HEK293 (cell line): ENCODE measurements at regions not wholly inside any gene's neighbourhood (a gene's known extent, or its start where the extent isn't known, plus 50 kb on each side); places are given as distances from the start of the nearest gene placed in this dataset.

Source experiments
- CTCF ChIA-PET: fragments of 350-600 bp; formaldehyde crosslinking; extraction: SDS; loops from one replicate; lab custom pipeline; 2021; ENCODE audit warnings: antibody characterized with exemption; lab: Yijun Ruan, JAX
- POLR2A ChIA-PET: fragments of 300-600 bp; formaldehyde crosslinking; extraction: SDS; loops from one replicate; lab custom pipeline; 2020; ENCODE audit warnings: antibody characterized with exemption, inconsistent platforms; lab: Yijun Ruan, JAX
- H3K27ac ChIP-seq: fragments of 200-500 bp; sonication (Bioruptor generic); 2 replicates; pipeline ENCODE4 v1.5.1; 2014; ENCODE audit warnings: low read depth, low read length, control low read depth, inconsistent platforms; ENCODE audit errors: extremely low read depth
- H3K36me3 ChIP-seq, 2 experiments: fragments of 200-500 bp in 1 of 2; sonication (Bioruptor generic) in 1 of 2; 1 replicate in 1 of 2; 2 replicates in 1 of 2; pipeline ENCODE4 v1.5.1; 2014 to 2017; ENCODE audit warnings: inconsistent platforms in 2 of 2, low read length in 2 of 2; ENCODE audit not compliant: control insufficient read depth in 2 of 2, insufficient read depth in 1 of 2
- H3K4me1 ChIP-seq: fragments of 200-500 bp; sonication (Bioruptor generic); 2 replicates; pipeline ENCODE4 v1.5.1; 2014; ENCODE audit warnings: mild to moderate bottlenecking, low read length, inconsistent platforms; ENCODE audit not compliant: control insufficient read depth, insufficient read depth
- H3K4me3 ChIP-seq: 2 replicates; pipeline ENCODE4 v1.5.1; 2011; ENCODE audit warnings: low read depth, mild to moderate bottlenecking, control low read depth, low read length, moderate library complexity
- H3K9me3 ChIP-seq: fragments of 200-500 bp; sonication (Bioruptor generic); 2 replicates; pipeline ENCODE4 v1.5.1; 2014; ENCODE audit warnings: low read depth, low read length, inconsistent platforms; ENCODE audit not compliant: control insufficient read depth, insufficient read depth
- ELK4 ChIP-seq: IDR thresholded peaks from 2 replicates; pipeline ENCODE4 v1.6.1; 2011; ENCODE audit warnings: mild to moderate bottlenecking, low read depth, low read length, borderline replicate concordance
- OSR2 ChIP-seq: fragments of 450-650 bp; formaldehyde crosslinking; IDR thresholded peaks from 2 replicates; pipeline ENCODE4 v1.5.1; 2016; ENCODE audit warnings: missing biosample characterization, missing genetic modification characterization
- PRDM6 ChIP-seq: fragments of 450-650 bp; formaldehyde crosslinking; IDR thresholded peaks from 2 replicates; pipeline ENCODE4 v1.5.1; 2017; ENCODE audit warnings: missing biosample characterization, missing genetic modification characterization
- RBAK ChIP-seq: fragments of 450-650 bp; formaldehyde crosslinking; IDR thresholded peaks from 2 replicates; pipeline ENCODE4 v1.5.1; 2016; ENCODE audit warnings: missing biosample characterization, missing genetic modification characterization
- SP7 ChIP-seq: fragments of 450-650 bp; formaldehyde crosslinking; IDR thresholded peaks from 2 replicates; pipeline ENCODE4 v1.5.1; 2016; ENCODE audit warnings: missing biosample characterization, missing genetic modification characterization
- ZBTB21 ChIP-seq: fragments of 450-650 bp; formaldehyde crosslinking; IDR thresholded peaks from 2 replicates; pipeline ENCODE4 v1.5.1; 2017; ENCODE audit warnings: missing biosample characterization, missing genetic modification characterization
- ZNF114 ChIP-seq: fragments of 450-650 bp; formaldehyde crosslinking; IDR thresholded peaks from 2 replicates; pipeline ENCODE4 v1.5.0; 2017; ENCODE audit warnings: missing biosample characterization, missing genetic modification characterization
- ZNF132 ChIP-seq: fragments of 450-650 bp; formaldehyde crosslinking; IDR thresholded peaks from 2 replicates; pipeline ENCODE4 v1.5.1; 2017; ENCODE audit warnings: missing biosample characterization, missing genetic modification characterization, borderline replicate concordance
- ZNF133 ChIP-seq: fragments of 450-650 bp; formaldehyde crosslinking; IDR thresholded peaks from 2 replicates; pipeline ENCODE4 v1.5.1; 2016; ENCODE audit warnings: missing biosample characterization, missing genetic modification characterization
- ZNF341 ChIP-seq: fragments of 450-650 bp; formaldehyde crosslinking; IDR thresholded peaks from 2 replicates; pipeline ENCODE4; 2016; ENCODE audit warnings: low read depth, missing biosample characterization, missing genetic modification characterization
- ZNF514 ChIP-seq: fragments of 450-650 bp; formaldehyde crosslinking; IDR thresholded peaks from 2 replicates; pipeline ENCODE4 v1.5.1; 2016; ENCODE audit warnings: missing biosample characterization, missing genetic modification characterization
- ZNF518A ChIP-seq: fragments of 450-650 bp; formaldehyde crosslinking; conservative IDR thresholded peaks from 2 replicates; pipeline ENCODE4 v1.5.1; 2016; ENCODE audit warnings: low read depth, missing biosample characterization, missing genetic modification characterization
- ZNF529 ChIP-seq: fragments of 450-650 bp; formaldehyde crosslinking; IDR thresholded peaks from 2 replicates; pipeline ENCODE4 v1.5.1; 2017; ENCODE audit warnings: missing genetic modification characterization, missing biosample characterization; ENCODE audit not compliant: insufficient replicate concordance
- ZNF555 ChIP-seq: fragments of 450-650 bp; formaldehyde crosslinking; conservative IDR thresholded peaks from 2 replicates; pipeline ENCODE4 v1.5.1; 2017; ENCODE audit warnings: missing biosample characterization, mild to moderate bottlenecking, missing genetic modification characterization, inconsistent platforms
- ZNF629 ChIP-seq: fragments of 450-650 bp; formaldehyde crosslinking; IDR thresholded peaks from 2 replicates; pipeline ENCODE4 v1.5.1; 2017; ENCODE audit warnings: missing biosample characterization, missing genetic modification characterization
- ZNF654 ChIP-seq: fragments of 450-650 bp; formaldehyde crosslinking; IDR thresholded peaks from 2 replicates; pipeline ENCODE4 v1.5.1; 2016; ENCODE audit warnings: low read depth, missing biosample characterization, missing genetic modification characterization
- ZNF707 ChIP-seq: fragments of 450-650 bp; formaldehyde crosslinking; IDR thresholded peaks from 2 replicates; pipeline ENCODE4 v1.5.1; 2016; ENCODE audit warnings: missing biosample characterization, missing genetic modification characterization
- ZNF76 ChIP-seq: fragments of 450-650 bp; formaldehyde crosslinking; IDR thresholded peaks from 2 replicates; pipeline ENCODE4; 2016; ENCODE audit warnings: low read depth, missing biosample characterization, missing genetic modification characterization, borderline replicate concordance
- ZNF776 ChIP-seq: fragments of 450-650 bp; formaldehyde crosslinking; IDR thresholded peaks from 2 replicates; pipeline ENCODE4 v1.5.0; 2017; ENCODE audit warnings: missing biosample characterization, missing genetic modification characterization, borderline replicate concordance
- ZXDB ChIP-seq: fragments of 450-650 bp; formaldehyde crosslinking; IDR thresholded peaks from 2 replicates; pipeline ENCODE4 v1.5.1; 2016; ENCODE audit warnings: missing biosample characterization, missing genetic modification characterization
- TF ChIP-seq, protein P1 (sequence below): fragments of 450-650 bp; formaldehyde crosslinking; optimal IDR thresholded peaks from 2 replicates; pipeline ENCODE3; 2016; ENCODE audit warnings: missing biosample characterization, mild to moderate bottlenecking, missing genetic modification characterization
- TF ChIP-seq, protein P2 (sequence below): fragments of 450-650 bp; formaldehyde crosslinking; IDR thresholded peaks from 2 replicates; pipeline ENCODE4 v1.5.1; 2016; ENCODE audit warnings: missing biosample characterization, missing genetic modification characterization
- TF ChIP-seq, protein P3 (sequence below): fragments of 450-650 bp; formaldehyde crosslinking; IDR thresholded peaks from 2 replicates; pipeline ENCODE4 v1.5.1; 2016; ENCODE audit warnings: missing biosample characterization, missing genetic modification characterization

DNA sequence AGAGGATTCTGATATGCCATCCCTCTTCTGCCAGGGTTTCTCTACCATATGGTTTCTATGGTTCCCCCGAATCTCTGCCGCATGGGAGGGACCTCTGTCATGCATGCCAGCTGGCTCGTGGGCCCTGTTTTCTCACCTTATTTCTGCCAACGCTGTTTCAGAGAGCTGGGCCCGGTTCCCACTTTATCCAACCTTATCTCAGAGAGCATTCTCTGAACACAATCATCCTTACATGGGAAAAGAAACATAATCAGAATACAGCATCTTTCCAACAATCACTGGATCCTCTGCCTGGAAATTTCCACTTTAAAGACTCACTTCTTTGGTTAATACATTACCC, 234.5 kb upstream of the ZBTB20 start:
- Histone ChIP-seq H3K36me3 (no peaks in the 10 kb centered on the region), H3K4me1 (no peaks in the 10 kb centered on the region), H3K9me3 (no peaks in the 10 kb centered on the region), H3K4me3 (no peak overlapping the region), H3K27ac (no peak overlapping the region)
- ChIA-PET POLR2A (no interaction called here), CTCF (no interaction called here)
- TF ChIP-seq ZNF341 (tag by site-specific recombination) (no peak), ZNF76 (tag by site-specific recombination) (no peak), ZNF707 (tag by site-specific recombination) (no peak)

DNA sequence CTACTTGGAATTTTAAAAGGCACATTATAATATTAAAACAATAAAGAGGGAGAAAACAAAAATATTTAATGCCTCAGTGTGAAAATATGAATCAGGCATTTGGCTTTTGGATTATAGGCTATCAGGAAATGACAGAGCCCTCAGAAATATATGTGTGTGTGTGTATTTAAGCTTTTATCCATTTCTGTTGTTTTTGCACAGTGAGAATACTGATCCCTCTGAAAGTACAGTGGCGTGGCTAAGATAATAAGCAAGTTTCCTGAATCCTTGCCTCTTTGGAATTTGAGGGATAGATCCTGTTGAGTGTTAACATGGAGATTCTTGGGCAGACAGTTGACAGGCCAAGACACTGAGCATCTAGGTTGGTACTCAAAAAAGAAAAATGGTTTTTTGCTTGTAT, 234.8 kb upstream of the ZBTB20 start:
- POLR2A ChIA-PET = no interaction called here
- TF ChIP-seq ELK4 = no peak
- TF ChIP-seq ZNF654 (tag by site-specific recombination) = no peak
- no peak for TF ChIP-seq ZNF114 (tag by site-specific recombination)
- TF ChIP-seq ZNF514 (tag by site-specific recombination) = no peak
- TF ChIP-seq ZNF629 (tag by site-specific recombination) = no peak
- no peak for TF ChIP-seq PRDM6 (tag by site-specific recombination)
- TF ChIP-seq, protein P1, sequence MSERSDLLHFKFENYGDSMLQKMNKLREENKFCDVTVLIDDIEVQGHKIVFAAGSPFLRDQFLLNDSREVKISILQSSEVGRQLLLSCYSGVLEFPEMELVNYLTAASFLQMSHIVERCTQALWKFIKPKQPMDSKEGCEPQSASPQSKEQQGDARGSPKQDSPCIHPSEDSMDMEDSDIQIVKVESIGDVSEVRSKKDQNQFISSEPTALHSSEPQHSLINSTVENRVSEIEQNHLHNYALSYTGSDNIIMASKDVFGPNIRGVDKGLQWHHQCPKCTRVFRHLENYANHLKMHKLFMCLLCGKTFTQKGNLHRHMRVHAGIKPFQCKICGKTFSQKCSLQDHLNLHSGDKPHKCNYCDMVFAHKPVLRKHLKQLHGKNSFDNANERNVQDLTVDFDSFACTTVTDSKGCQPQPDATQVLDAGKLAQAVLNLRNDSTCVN (tag by site-specific recombination) = no peak
- TF ChIP-seq SP7 = no peak
- TF ChIP-seq, protein P2, sequence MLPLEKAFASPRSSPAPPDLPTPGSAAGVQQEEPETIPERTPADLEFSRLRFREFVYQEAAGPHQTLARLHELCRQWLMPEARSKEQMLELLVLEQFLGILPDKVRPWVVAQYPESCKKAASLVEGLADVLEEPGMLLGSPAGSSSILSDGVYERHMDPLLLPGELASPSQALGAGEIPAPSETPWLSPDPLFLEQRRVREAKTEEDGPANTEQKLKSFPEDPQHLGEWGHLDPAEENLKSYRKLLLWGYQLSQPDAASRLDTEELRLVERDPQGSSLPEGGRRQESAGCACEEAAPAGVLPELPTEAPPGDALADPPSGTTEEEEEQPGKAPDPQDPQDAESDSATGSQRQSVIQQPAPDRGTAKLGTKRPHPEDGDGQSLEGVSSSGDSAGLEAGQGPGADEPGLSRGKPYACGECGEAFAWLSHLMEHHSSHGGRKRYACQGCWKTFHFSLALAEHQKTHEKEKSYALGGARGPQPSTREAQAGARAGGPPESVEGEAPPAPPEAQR = no peak
- no peak for TF ChIP-seq ZNF555 (tag by site-specific recombination)
- TF ChIP-seq, protein P3, sequence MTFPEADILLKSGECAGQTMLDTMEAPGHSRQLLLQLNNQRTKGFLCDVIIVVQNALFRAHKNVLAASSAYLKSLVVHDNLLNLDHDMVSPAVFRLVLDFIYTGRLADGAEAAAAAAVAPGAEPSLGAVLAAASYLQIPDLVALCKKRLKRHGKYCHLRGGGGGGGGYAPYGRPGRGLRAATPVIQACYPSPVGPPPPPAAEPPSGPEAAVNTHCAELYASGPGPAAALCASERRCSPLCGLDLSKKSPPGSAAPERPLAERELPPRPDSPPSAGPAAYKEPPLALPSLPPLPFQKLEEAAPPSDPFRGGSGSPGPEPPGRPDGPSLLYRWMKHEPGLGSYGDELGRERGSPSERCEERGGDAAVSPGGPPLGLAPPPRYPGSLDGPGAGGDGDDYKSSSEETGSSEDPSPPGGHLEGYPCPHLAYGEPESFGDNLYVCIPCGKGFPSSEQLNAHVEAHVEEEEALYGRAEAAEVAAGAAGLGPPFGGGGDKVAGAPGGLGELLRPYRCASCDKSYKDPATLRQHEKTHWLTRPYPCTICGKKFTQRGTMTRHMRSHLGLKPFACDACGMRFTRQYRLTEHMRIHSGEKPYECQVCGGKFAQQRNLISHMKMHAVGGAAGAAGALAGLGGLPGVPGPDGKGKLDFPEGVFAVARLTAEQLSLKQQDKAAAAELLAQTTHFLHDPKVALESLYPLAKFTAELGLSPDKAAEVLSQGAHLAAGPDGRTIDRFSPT (tag by site-specific recombination) = no peak
- TF ChIP-seq ZNF133 = no peak
- TF ChIP-seq ZBTB21 (tag by site-specific recombination) = no peak
- no peak for TF ChIP-seq ZXDB (tag by site-specific recombination)
- TF ChIP-seq RBAK (tag by site-specific recombination) = no peak
- no peak for TF ChIP-seq ZNF529 (tag by site-specific recombination)
- TF ChIP-seq ZNF776 (tag by site-specific recombination) = no peak
- TF ChIP-seq ZNF518A (tag by site-specific recombination) = no peak
- no peak for TF ChIP-seq ZNF132 (tag by site-specific recombination)
- TF ChIP-seq OSR2 (tag by site-specific recombination) = no peak
- TF ChIP-seq, all 188 proteins: peak for 0
- CTCF ChIA-PET = no interaction called here
- no peaks in the 10 kb centered on the region for H3K9me3 ChIP-seq
- no peak overlapping the region for H3K27ac ChIP-seq
- no peak overlapping the region for H3K4me3 ChIP-seq
- no peaks in the 10 kb centered on the region for H3K36me3 ChIP-seq
- H3K4me1 ChIP-seq = no peaks in the 10 kb centered on the region
